Activated naive CD8-positive, alpha-beta T cell treated with anti-CD3 and anti-CD28 coated beads, Interleukin-2, amount 50 U/mL, for 24 hours (primary cell): ENCODE measurements at regions not wholly inside any gene's neighbourhood (a gene's known extent, or its start where the extent isn't known, plus 50 kb on each side); places are given as distances from the start of the nearest gene placed in this dataset.
"Not testable (repeated sequence)": the region's sequence is repeated elsewhere in the genome, so short reads cannot be mapped to it uniquely, and the experiment has no call there.

ENCODE experiments used
- ATAC-seq: fragments of 150-1000 bp; cut with Tn5 transposase; one replicate; pipeline ENCODE4 v1.10.0; 2021
- DNase-seq: peaks from one replicate; pipeline ENCODE4 v3.0.0; 2021
- H3K27ac Mint-ChIP-seq: one replicate; pipeline ENCODE4 v1.8.0; 2021; ENCODE audit warnings: mild to moderate bottlenecking, mixed read lengths
- H3K27me3 Mint-ChIP-seq: one replicate; pipeline ENCODE4 v1.8.0; 2021; ENCODE audit warnings: mixed read lengths
- H3K36me3 Mint-ChIP-seq: one replicate; pipeline ENCODE4 v1.8.0; 2021; ENCODE audit warnings: low read depth, mixed read lengths
- H3K4me1 Mint-ChIP-seq: one replicate; pipeline ENCODE4 v1.8.0; 2021; ENCODE audit warnings: mixed read lengths
- H3K4me3 Mint-ChIP-seq: one replicate; pipeline ENCODE4 v1.8.0; 2021; ENCODE audit warnings: mild to moderate bottlenecking, moderate library complexity, mixed read lengths
- H3K9me3 Mint-ChIP-seq: one replicate; pipeline ENCODE4 v1.8.0; 2021; ENCODE audit warnings: mixed read lengths

GRCh38 chr20:52008874-52009273 lies 182.7 kb downstream of the ZFP64 start:
- H3K4me1 Mint-ChIP-seq = no peaks in the 10 kb centered on the region
- peaks cover 14% of the 10 kb centered on the region for H3K9me3 Mint-ChIP-seq
- H3K27ac Mint-ChIP-seq = no peak overlapping the region
- ATAC-seq (no peak), DNase-seq (no peak)
- no peak overlapping the region for H3K4me3 Mint-ChIP-seq
- H3K27me3 Mint-ChIP-seq = peaks cover 5% of the 10 kb centered on the region
- H3K36me3 Mint-ChIP-seq = no peaks in the 10 kb centered on the region

DNA sequence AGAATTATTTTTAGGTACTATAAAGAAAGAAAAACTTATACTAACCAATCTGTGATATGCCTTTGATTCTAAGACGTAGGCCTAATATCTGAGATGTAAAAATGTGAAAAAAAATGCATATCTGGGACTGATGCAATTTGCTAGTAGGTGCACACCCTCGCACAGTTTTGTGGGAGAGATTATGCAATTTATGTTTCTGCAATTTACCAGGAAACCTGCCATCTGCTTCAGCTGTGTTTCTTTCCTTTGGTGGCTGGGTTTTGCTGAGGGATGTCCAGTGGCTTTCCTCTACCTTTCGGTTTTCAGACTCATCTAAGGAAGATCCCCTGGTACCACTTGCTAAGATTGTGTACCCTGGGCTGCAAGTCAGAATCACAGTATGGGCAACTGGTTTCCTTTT lies 186.9 kb downstream of the ZFP64 start:
- ATAC-seq (no peak), DNase-seq (no peak)
- Mint-ChIP-seq H3K36me3 (no peaks in the 10 kb centered on the region), H3K27me3 (peaks cover 13% of the 10 kb centered on the region), H3K9me3 (no peaks in the 10 kb centered on the region), H3K27ac (no peak overlapping the region), H3K4me1 (no peaks in the 10 kb centered on the region), H3K4me3 (no peak overlapping the region)

DNA sequence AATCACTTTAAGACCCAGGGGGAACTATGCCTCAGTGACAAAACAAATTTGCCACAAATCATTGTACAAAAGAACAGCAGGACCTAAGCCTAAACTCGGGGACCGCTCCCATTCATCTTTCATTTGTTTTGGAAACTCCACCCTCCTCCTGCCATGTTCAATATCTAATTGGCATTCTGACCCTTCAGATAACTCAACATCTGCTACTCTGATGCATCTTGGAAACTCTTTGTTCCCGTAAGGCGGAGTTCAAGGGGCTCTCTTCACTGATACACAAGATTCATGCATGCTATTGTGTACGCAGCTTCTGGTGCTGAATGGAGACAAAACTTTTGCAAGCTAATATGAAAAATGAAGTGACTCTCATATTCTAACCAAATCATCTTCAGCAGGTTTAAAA lies 187.6 kb downstream of the ZFP64 start:
- no peak overlapping the region for H3K27ac Mint-ChIP-seq
- H3K4me1 Mint-ChIP-seq = no peaks in the 10 kb centered on the region
- no peaks in the 10 kb centered on the region for H3K36me3 Mint-ChIP-seq
- no peaks in the 10 kb centered on the region for H3K9me3 Mint-ChIP-seq
- H3K4me3 Mint-ChIP-seq = no peak overlapping the region
- ATAC-seq (no peak), DNase-seq (no peak)
- H3K27me3 Mint-ChIP-seq = peaks cover 13% of the 10 kb centered on the region

- no peak for ATAC-seq
These were observed 188.2 kb downstream of the ZFP64 start for GRCh38 chr20:52003415-52003814.

GRCh38 chr20:52001999-52002666 lies 189.4 kb downstream of the ZFP64 start:
- Mint-ChIP-seq H3K4me3 (no peak overlapping the region), H3K4me1 (no peaks in the 10 kb centered on the region), H3K9me3 (no peaks in the 10 kb centered on the region), H3K27me3 (peaks cover 13% of the 10 kb centered on the region), H3K36me3 (no peaks in the 10 kb centered on the region), H3K27ac (no peak overlapping the region)
- ATAC-seq = no peak
- DNase-seq = no peak

More at GRCh38 chr20:52003415-52003814, 188.2 kb downstream of the ZFP64 start:
- no peaks in the 10 kb centered on the region for H3K36me3 Mint-ChIP-seq
- no peak overlapping the region for H3K27ac Mint-ChIP-seq
- H3K4me3 Mint-ChIP-seq = no peak overlapping the region
- no peaks in the 10 kb centered on the region for H3K4me1 Mint-ChIP-seq
- no peaks in the 10 kb centered on the region for H3K9me3 Mint-ChIP-seq
- peaks cover 13% of the 10 kb centered on the region for H3K27me3 Mint-ChIP-seq
- no peak for DNase-seq

- not testable (repeated sequence) for H3K27ac Mint-ChIP-seq, H3K4me3 Mint-ChIP-seq, H3K9me3 Mint-ChIP-seq, DNase-seq, ATAC-seq, H3K4me1 Mint-ChIP-seq, H3K36me3 Mint-ChIP-seq
- peaks cover 12% of the 10 kb centered on the region for H3K27me3 Mint-ChIP-seq
These were observed 194.2 kb downstream of the ZFP64 start for GRCh38 chr20:51997281-51997936.

DNA sequence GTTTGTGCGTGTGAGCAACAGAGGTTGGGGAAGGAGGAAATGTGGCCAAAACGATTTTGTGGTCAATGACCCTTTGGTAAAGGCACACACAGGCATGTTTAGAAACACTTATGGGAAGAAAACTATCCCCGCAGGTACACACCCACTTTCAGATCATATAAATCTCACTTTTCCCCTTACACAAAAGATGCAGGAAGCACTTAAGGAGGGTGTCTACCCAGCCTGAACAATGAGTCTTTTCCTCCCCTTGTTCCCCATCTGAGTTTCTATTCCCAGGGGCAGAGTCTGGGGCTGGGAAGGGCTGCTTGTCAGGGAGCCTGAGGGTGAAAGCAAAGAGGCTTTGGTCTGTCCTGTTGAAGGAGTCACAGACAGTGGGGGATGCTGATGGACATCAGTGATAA lies 193.2 kb upstream of the SALL4 start:
- Mint-ChIP-seq H3K27ac (no peak overlapping the region), H3K4me1 (no peaks in the 10 kb centered on the region), H3K9me3 (no peaks in the 10 kb centered on the region), H3K27me3 (peaks cover 8% of the 10 kb centered on the region), H3K36me3 (no peaks in the 10 kb centered on the region), H3K4me3 (no peak overlapping the region)
- DNase-seq (no peak), ATAC-seq (no peak)

- no peak overlapping the region for H3K27ac Mint-ChIP-seq
- ATAC-seq = no peak
- no peaks in the 10 kb centered on the region for H3K4me1 Mint-ChIP-seq
- peaks cover 8% of the 10 kb centered on the region for H3K27me3 Mint-ChIP-seq
- H3K9me3 Mint-ChIP-seq = no peaks in the 10 kb centered on the region
- DNase-seq = no peak
- no peak overlapping the region for H3K4me3 Mint-ChIP-seq
- no peaks in the 10 kb centered on the region for H3K36me3 Mint-ChIP-seq
These were observed 192.6 kb upstream of the SALL4 start for GRCh38 chr20:51994751-51995417.

DNA sequence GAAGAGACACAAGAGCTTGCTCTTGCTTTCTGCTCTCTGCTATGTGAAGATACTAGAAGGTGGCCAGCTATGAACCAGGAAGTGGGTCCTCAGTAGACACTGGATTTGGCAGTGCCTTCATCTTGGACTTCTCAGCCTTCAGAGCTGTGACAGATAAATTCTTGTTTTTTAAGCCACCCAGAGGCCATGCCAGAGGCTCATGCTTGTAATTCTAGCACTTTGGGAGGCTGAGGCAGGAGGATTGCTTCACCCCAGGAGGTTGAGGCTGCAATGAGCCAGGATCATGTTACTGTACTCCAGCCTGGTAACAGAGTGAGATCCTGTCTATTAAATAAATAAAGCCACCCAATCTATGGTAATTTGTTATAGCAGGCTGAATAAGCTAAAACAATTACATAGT lies 185.5 kb upstream of the SALL4 start:
- no peaks in the 10 kb centered on the region for H3K27me3 Mint-ChIP-seq
- ATAC-seq (no peak), DNase-seq (no peak)
- peaks cover 4% of the 10 kb centered on the region for H3K4me1 Mint-ChIP-seq
- no peaks in the 10 kb centered on the region for H3K36me3 Mint-ChIP-seq
- no peaks in the 10 kb centered on the region for H3K9me3 Mint-ChIP-seq
- H3K27ac Mint-ChIP-seq = no peak overlapping the region
- H3K4me3 Mint-ChIP-seq = no peak overlapping the region

- Mint-ChIP-seq H3K27me3 (no peaks in the 10 kb centered on the region), H3K4me1 (peaks cover 4% of the 10 kb centered on the region), H3K4me3 (no peak overlapping the region), H3K36me3 (no peaks in the 10 kb centered on the region), H3K27ac (no peak overlapping the region), H3K9me3 (no peaks in the 10 kb centered on the region)
- no peak for ATAC-seq
- DNase-seq = no peak
These were observed 182.7 kb upstream of the SALL4 start for GRCh38 chr20:51985013-51985415.

DNA sequence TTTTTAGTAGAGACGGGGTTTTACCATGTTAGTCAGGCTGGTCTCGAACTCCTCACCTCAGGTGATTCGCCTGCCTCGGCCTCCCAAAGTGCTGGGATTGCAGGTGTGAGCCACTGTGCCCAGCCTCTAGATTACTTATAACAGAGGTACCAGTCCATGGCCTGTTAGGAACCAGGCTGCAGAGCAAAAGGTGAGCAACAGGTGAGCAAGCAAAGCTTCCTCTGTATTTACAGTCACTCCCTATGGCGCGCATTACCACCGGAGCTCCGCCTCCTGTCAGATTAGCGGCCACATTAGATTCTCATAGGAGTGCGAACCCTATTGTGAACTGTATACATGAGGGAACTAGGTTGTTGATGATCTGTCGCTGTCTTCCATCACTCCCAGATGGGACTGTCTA lies 178.0 kb upstream of the SALL4 start:
- no peaks in the 10 kb centered on the region for H3K36me3 Mint-ChIP-seq
- peaks cover 12% of the 10 kb centered on the region for H3K9me3 Mint-ChIP-seq
- H3K27ac Mint-ChIP-seq = no peak overlapping the region
- DNase-seq = no peak
- H3K4me3 Mint-ChIP-seq = no peak overlapping the region
- H3K27me3 Mint-ChIP-seq = no peaks in the 10 kb centered on the region
- H3K4me1 Mint-ChIP-seq = peaks cover 4% of the 10 kb centered on the region
- no peak for ATAC-seq

- Mint-ChIP-seq H3K27ac (no peak overlapping the region), H3K9me3 (peaks cover 12% of the 10 kb centered on the region), H3K36me3 (no peaks in the 10 kb centered on the region), H3K4me1 (no peaks in the 10 kb centered on the region), H3K27me3 (no peaks in the 10 kb centered on the region), H3K4me3 (no peak overlapping the region)
- DNase-seq (no peak), ATAC-seq (no peak)
These were observed 176.9 kb upstream of the SALL4 start for GRCh38 chr20:51979226-51979625.

- DNase-seq (no peak), ATAC-seq (no peak)
- H3K4me3 Mint-ChIP-seq = no peak overlapping the region
- H3K27me3 Mint-ChIP-seq = no peaks in the 10 kb centered on the region
- no peak overlapping the region for H3K27ac Mint-ChIP-seq
- H3K4me1 Mint-ChIP-seq = no peaks in the 10 kb centered on the region
- H3K9me3 Mint-ChIP-seq = peaks cover 12% of the 10 kb centered on the region
- no peaks in the 10 kb centered on the region for H3K36me3 Mint-ChIP-seq
These were observed 175.8 kb upstream of the SALL4 start for GRCh38 chr20:51978070-51978501.

- no peaks in the 10 kb centered on the region for H3K4me1 Mint-ChIP-seq
- peaks cover 2% of the 10 kb centered on the region for H3K27me3 Mint-ChIP-seq
- no peak for DNase-seq
- H3K9me3 Mint-ChIP-seq = peaks cover 5% of the 10 kb centered on the region
- no peaks in the 10 kb centered on the region for H3K36me3 Mint-ChIP-seq
- H3K4me3 Mint-ChIP-seq = no peak overlapping the region
- no peak for ATAC-seq
- no peak overlapping the region for H3K27ac Mint-ChIP-seq
These were observed 169.7 kb upstream of the SALL4 start for GRCh38 chr20:51972056-51972455.

GRCh38 chr20:51970858-51971257 lies 168.5 kb upstream of the SALL4 start:
- no peaks in the 10 kb centered on the region for H3K4me1 Mint-ChIP-seq
- H3K27ac Mint-ChIP-seq = no peak overlapping the region
- H3K4me3 Mint-ChIP-seq = no peak overlapping the region
- no peaks in the 10 kb centered on the region for H3K9me3 Mint-ChIP-seq
- no peaks in the 10 kb centered on the region for H3K36me3 Mint-ChIP-seq
- peaks cover 5% of the 10 kb centered on the region for H3K27me3 Mint-ChIP-seq
- ATAC-seq = no peak
- DNase-seq = no peak
